GM18873 (cell line): ENCODE measurements at regions not wholly inside any gene's neighbourhood (a gene's known extent, or its start where the extent isn't known, plus 50 kb on each side); places are given as distances from the start of the nearest gene placed in this dataset.
"Not testable (repeated sequence)": the region's sequence is repeated elsewhere in the genome, so short reads cannot be mapped to it uniquely, and the experiment has no call there.

Source experiments
- ATAC-seq: cut with Tn5 transposase; IDR thresholded peaks from one replicate; pipeline ENCODE4 v1.9.1; 2021; ENCODE audit warnings: mild to moderate bottlenecking, moderate library complexity, moderate number of reproducible peaks; ENCODE audit not compliant: unreplicated experiment, low FRiP score

DNA sequence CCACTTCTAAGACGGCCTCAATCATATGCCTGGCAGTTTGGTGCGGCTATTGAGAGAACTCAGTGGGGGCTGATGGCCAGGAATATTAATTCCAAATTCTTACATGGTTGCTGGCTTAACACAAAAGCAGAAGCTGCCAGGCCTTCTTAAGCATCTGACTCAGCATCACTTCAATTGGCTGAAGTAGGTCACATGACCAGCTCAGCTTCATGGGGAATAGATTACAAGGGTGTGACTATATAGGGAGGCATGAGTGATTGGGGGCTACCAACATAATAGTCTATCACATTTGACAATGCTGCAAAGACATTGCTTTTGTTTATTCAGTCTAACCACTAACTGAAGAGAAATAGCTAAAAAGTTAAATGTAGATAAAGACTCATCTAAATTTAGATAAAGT lies 101.6 kb upstream of the ANKRD28 start:
- ATAC-seq: no peak

DNA sequence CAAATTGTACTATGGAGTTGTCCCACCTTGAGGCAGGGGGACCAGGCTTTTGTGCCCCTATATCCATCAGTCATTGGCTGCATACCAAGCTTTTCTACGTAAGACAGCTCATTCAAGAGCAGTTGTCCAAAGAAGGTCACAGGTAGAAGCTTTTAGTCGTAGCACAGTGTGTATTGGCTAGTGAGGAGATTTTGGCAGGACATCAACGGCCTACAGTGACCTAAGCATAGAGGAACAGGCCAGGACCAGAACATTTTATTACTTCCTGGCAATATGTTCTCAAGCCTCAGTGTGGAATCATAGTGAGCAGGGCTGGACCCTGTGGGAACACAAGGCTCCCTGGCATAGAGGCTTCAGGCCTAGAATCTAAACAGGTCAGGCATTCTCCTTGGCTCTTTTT lies 105.4 kb upstream of the ANKRD28 start:
- ATAC-seq: no peak

DNA sequence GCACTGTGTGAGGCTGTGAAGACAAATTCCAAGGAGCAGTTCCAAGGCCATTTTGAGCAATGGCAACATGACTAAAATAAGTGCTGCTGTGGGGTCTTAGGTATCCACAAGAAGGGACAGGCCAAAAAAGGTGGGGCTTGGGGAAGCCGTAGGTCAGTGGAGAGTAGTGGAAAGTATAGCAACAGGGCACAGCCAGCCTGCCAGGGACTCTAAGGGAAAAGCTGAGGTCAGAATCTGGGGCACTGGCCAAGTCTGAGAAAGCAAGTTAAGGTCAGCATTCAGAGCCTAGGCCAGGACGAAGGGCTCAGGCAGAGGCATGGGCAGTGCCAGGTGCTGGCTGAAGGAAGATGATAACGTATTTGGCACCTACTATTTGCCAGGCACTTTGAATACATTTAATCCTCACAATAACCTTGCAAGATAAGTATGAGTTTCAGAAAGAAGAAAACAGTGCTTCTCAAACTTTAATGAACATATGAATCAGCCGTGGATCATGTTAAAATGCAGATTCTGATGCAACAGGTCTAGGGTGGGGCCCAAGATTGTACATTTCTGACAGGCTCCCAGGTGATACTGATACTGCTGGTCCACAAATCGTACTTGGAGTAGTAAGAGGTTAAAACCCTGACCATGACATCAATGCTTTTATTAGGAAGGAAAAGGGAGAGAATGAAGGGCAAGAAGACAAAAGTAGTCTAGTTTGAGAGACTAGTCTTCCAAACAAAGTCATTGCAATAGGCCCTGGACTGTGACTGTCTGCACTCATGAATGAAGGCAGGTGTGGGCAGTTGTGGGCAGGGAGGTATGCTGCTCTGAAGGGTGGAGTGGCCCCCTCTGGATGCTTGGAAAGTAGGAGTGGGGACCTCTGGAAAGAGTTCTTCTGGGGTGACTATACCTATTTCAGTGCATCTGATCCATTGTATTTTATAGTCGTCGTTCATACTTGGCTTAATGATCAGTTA lies 106.3 kb upstream of the ANKRD28 start:
- ATAC-seq: no peak

DNA sequence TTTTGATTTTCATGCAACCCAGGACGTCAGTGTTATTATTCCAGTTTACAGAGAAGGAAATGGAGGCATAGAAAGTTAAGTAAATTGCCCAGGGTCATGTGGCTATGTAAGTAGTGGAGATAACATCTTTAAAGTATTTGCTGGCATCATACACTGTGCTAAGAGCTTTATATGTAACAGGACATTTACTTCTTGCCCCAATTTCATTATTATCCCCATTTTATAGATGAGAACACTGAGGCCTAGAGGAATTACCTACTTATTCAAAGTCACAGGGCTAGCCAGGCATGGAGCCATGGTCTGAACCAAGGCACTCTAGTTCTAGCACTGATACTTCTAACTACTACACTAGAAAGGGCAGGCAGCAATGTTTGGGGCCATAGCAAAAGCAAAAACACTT lies 107.3 kb upstream of the ANKRD28 start:
- ATAC-seq: no peak

DNA sequence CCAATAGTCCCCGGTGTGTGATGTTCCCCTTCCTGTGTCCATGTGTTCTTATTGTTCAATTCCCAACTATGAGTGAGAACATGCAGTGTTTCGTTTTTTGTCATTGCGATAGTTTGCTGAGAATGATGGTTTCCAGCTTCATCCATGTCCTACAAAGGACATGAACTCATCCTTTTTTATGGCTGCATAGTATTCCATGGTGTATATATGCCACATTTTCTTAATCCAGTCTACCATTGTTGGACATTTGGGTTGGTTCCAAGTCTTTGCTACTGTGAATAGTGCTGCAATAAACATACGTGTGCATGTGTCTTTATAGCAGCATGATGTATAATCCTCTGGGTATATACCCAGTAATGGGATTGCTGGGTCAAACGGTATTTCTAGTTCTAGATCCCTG lies 109.6 kb upstream of the ANKRD28 start:
- not testable (repeated sequence) for ATAC-seq

DNA sequence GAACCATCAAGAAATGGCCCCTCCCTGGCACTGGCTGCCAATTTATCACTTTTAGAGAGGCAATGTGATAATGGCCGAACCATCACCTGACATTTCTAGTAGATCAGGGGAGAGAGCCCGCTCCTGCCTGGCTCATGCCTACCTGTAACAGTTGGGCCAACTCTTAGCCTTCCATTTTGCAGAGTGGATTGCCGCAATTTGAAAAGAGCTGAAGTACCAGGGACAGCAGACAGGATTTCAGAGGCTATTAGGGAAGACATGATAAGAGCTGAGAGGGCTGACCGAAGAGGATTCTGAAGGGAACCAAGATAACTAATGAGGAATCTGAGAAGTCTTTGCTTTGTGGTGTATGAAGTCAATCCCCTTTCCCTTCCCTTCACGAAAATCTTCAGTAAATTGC lies 121.2 kb upstream of the ANKRD28 start:
- no peak for ATAC-seq

DNA sequence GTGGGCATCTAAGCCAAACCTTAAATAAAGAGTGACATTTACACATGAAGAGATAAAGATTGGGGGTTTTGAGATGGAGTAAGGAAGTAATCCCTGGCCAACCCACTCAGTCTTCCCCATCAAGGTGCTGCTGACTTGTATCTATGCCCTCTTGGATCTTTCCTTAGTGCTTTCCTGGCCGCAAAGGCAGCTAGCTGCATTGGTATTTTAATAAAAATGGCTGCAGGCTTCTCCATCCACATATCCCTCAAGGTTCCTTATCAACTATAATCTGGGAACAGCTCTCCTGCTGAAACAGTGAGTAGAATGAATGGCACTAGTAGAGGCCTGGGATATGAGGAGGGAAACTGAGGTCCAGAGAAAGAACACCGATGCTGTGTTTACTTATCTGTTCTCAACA lies 122.2 kb upstream of the ANKRD28 start:
- no peak for ATAC-seq

DNA sequence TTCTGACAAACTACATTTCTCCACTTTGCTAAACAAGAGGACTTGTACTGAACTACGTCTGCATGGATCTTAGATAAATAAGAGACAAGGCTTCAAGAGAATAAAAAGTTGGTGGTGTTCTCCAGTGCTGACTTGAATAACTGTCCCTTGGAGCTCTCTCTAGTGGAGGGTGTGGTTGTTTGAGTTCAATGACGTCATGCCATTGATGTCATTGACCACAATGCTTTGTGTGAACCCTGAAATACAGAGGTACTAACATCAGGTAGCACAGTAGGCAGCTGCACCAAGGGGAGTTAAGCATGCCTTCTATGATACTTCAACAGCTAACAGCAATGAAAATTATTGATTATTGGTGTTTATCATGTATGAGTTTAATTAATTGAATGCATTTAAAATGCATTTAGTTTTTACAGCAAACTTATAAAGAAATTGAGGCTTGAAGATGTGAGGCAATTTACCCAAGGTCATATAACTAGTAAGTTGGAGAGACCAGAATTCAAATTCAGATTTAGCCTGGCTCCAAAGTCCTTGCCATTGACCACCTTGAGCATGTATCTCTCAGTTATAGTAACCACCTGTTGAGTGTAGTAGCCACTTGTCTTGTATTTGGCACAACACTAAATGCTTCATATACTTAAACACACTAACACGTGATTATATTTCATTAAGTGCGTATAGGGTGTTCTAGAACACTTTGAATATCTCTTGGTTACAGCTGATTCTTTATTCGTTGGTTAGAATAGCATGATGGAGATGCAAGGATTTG lies 126.0 kb upstream of the ANKRD28 start:
- ATAC-seq: no peak

DNA sequence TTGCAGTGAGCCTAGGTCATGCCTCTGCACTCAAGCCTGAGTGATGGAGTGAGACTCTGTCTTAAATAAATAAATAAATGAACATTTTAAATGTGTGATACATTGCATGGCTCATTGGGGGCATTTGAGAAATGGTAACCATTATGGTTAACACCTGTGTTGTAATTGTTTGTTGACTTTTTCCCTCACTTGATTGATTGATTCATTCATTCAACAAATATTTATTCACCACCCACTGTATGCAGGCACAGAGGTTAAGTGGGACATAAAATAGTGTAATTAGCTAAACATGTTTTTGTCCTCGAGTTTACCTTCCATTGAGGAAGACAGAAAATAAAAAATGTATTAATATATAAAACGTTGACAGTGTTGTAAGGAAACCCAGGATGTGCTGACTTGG lies 127.1 kb upstream of the ANKRD28 start:
- no peak for ATAC-seq

DNA sequence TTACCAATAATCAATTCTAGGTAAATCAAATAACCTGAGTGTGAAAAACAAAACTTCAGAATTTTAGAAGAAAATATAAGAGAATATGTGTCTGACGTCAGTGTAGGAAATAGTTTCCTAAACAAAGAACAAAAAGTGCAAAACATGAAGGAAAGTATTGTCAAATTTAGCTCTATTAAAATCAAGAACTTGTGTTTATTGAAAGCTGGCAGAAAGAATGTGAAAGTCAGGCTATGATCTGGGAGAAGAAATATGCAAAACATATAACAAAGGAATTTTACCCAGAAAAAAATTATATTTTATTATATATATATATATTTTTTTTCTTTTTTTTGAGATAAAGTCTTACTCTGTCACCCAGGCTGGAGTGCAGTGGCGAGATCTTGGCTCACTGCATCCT lies 129.1 kb upstream of the ANKRD28 start:
- no peak for ATAC-seq

DNA sequence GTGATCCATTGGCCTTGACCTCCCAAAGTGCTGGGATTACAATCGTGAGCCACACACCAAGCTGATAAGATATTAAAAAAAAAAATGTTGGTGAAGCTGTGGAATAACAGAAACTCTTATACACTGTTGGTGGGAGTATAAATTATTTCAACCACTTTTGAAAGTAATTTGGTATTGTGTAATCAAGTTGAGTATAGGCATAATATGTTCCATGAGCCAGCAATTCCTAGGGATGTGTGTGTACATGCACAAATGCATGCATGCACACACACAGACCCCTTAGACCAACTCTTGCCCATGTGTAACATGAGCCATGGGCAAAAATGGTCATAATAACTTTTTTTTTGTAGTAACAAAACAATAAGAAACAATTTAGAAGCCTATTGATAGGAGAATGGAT lies 130.2 kb upstream of the ANKRD28 start:
- ATAC-seq: no peak

DNA sequence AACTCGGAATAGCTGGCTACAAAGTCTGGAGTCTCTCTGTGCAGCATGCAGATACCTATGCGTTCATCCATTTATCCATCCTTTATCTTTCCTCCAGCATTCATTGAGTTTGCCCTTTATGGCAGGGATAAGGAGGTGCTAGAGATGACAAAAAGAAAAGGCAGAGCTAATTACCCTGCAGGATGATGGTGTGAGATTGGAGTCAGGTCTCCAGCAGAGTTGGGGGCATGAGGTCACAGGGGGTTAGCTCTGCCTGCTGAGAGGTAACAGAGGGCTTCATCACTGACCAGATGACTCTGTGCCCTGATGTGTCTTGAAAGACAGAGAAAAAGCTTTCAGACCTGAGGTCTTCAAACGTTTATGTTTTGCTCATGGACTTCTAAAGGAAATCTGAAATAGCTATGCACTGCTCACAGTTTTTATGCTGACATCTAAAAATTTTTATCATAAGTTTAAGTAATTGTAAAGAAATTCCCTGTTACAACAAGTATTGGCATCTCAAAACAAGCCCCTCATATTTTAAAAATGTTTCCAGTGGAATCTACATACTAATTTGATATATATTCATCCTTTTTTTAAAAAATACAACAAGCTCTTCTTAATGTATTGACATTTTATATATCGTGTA lies 132.3 kb upstream of the ANKRD28 start:
- ATAC-seq: no peak

DNA sequence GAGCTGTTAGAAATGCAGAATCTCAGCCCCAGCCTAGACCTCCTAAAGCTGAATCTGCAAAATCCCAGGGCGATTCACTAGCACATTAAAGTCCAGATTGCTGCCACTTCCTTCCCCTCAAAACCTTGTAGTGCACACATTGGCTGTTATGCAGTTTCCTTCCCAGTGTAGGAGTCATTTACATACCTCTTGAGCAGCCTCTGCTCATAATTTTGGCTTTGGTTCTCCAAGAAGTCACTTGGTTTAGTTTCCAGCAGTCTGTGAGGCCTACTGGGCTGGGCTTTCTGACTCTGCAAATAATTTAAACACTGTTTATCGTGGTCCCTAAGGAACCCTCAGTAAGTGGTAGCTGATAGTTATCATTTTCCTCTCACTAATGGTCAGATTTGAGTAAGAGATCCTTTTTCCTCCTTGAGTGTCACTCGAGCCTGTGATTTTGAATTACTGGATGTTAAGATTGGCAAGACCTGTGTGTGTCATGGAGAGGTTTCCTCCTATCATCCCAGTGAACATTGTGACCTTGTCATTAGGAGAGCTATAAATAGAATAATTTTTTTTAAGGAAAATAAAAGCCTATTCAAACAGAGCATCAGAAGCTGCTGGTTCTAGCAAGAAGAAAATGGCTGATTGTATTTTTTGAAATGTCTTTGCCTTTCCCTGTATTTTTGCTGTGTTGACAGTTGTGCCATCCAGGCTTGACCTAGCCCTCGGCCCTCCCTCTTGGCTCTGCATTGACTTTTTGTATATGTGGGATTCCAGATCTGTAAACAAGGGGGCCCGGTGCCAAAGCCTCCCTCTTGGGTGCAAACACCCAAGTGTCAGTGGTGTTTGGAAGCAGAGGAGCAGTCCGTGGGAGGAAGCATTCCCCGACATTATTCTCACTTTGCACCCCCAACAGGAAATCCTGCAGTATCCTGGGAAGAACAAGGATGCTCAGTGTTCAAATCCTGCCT lies 134.8 kb upstream of the ANKRD28 start:
- ATAC-seq: no peak

DNA sequence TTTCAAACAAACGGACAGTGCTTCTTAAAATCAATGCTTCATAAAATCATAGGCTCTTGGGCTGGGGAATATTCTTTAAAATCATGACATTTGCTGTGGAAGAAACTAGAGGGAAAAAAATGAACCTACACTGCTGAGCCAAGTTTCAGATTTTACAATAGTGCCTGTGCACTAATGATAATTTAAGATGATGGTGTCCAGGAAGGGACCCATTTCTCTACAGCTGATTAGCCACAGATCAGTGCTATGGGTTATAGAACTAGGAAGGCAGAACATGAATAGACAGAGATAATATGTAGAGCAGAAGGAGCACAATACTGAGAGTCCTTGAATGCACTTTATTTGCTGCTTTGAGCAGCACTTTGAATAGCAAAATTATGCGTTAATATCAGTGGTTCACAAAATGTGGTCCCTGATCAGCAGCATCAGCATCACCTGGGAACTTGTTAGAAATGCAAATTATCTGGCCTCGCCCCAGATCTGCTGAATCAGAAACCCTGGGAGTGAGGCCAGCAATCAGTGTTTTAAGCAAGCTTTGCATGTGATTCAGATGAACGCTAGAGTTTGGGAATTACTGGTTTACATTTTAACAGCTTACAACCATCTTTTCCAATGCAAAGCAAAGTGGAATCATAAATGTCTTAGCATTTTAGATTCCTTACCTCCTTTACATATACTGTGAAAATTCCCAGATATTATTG lies 135.8 kb upstream of the ANKRD28 start:
- no peak for ATAC-seq

DNA sequence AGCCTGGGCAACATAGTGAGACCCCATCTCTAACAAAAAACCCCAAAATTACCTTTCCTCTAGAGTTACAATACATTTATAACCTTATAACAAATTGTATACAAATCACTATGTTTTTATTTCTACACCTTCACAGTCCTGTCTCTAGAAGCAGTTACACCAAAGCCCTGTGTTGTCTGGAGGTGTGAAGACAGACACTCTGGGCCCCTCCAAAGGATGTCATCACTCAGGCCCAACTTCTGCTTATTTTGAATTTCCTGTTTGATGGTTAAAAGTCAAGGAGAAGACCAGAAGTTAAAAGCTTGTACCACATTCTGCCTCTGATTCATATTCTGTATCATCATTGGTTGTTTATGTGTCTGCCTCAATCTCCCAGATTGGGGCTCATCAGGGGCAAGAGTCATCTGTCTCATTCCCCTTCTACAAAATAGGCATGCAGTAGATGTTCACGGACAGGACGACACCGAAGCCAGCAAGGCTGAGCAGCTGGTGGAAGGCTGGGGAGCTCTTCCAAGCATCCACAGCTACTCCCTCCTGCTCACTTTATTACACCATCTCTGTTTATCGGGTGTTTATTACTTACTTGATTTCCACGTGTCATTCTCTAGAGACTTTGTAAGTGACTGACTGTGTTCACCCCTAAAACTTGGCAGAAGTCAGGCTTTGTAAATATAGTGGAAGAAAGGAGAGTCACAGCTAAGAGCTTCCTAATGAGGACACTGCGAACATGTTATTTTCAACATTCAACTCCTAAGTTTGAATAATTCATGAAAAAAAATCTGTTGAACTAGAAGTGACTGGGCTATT lies 136.8 kb upstream of the ANKRD28 start:
- ATAC-seq: no peak

DNA sequence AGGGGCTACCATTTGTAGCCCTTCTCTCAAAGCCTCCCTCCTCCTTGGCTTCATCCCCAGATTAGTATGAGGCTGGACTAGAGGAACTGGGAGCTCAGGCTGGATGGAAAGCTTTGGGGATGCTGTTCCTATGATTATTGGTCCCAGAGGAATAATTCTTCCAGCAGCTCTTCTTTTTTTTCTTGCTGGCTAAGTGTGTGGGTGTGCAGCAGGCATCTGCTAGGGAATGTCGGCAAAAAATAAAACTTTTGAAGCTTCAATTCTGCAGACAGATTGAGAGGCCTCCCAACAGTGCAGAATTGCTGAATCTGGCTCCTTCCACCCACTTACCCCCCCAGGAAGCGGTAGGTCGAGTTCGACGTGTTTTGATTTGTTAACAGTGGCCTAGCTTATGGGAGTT lies 138.5 kb upstream of the ANKRD28 start:
- ATAC-seq: no peak

DNA sequence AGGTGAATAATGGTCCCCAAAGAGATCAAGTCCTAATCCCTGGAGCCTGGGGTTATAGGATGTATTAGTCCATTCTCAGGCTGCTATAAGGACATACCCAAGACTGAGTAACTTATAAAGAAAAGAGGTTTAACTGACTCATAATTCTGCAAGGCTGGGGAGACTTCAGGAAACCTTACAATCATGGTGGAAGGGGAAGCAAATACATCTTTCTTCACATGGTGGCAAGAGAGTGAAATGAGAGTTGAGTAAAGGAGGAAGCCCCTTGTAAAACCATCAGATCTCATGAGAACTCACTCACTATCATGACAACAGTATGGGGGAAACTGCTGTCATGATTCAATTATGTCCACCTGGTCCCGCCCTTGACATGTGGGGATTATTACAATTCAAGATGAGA lies 142.9 kb upstream of the ANKRD28 start:
- no peak for ATAC-seq

DNA sequence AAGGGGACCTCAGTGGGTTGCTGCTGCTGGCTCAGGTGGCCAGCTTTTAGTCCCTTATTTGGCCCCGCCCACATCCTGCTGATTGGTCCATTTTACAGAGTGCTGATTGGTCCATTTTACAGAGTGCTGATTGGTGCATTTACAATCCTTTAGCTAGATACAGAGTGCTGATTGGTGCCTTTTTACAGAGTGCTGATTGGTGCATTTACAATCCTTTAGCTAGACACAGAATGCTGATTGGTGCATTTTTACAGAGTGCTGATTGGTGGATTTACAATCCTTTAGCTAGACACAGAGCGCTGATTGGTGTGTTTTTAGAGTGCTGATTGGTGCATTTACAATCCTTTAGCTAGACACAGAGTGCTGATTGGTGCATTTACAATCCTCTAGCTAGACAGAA lies 143.7 kb upstream of the ANKRD28 start:
- not testable (repeated sequence) for ATAC-seq

DNA sequence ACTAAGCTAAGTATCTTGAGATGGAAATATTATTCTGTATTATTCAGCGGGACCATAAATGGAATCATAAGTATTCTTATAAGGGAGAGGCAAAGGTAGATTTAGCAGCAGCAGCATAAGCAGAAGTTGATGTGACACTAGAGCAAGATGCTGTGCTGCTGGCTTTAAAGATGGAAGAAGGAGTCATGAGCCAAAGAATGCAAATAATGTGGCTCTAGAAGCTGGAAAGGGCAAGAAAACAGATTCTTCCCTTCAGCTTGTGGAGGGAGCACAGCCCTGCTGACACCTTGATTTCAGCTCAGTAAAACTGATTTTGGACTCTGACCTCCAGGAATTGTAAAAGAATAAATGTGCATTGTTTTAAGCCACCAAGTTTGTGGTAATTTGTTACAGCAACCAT lies 144.2 kb upstream of the ANKRD28 start:
- ATAC-seq: no peak
